H1 (cell line): ENCODE measurements at regions not wholly inside any gene's neighbourhood (a gene's known extent, or its start where the extent isn't known, plus 50 kb on each side); places are given as distances from the start of the nearest gene placed in this dataset.

ENCODE experiments used
- CTCF ChIA-PET: fragments of 300-600 bp; sonication (Branson Sonifier 250); formaldehyde crosslinking; loops from one replicate; lab custom pipeline; 2021; ENCODE audit not compliant: partially characterized antibody; lab: Charles Lee
- POLR2A ChIA-PET: fragments of 300-600 bp; sonication (Branson Sonifier 250); formaldehyde crosslinking; loops from one replicate; lab custom pipeline; 2021; ENCODE audit warnings: inconsistent platforms; ENCODE audit not compliant: partially characterized antibody; lab: Charles Lee
- DNase-seq, 2 experiments: peaks; one replicate each; pipeline versions ENCODE4 v3.0.0 to v3.0.0-alpha.2; 2010 to 2022; ENCODE audit warnings: low spot score in 2 of 2, low read depth in 1 of 2, mixed read lengths in 1 of 2
- FAIRE-seq: peaks from 2 replicates; lab custom pipeline; 2011; peaks lifted over from hg19 to GRCh38; lab: Jason Lieb, UNC
- H2AFZ ChIP-seq: 2 replicates; pipeline ENCODE4 v1.8.1; 2012; ENCODE audit warnings: low read length, inconsistent platforms
- H2AK5ac ChIP-seq: 2 replicates; pipeline ENCODE4 v1.6.1; 2013; ENCODE audit warnings: low read depth, low read length
- H2BK120ac ChIP-seq: replicated peaks from 2 replicates; pipeline ENCODE3; 2013; ENCODE audit warnings: low read depth, low read length, inconsistent platforms
- H2BK12ac ChIP-seq: 2 replicates; pipeline ENCODE4 v1.6.1; 2013; ENCODE audit warnings: low read depth, low read length
- H2BK15ac ChIP-seq: 2 replicates; pipeline ENCODE4 v1.6.1; 2013; ENCODE audit warnings: low read length
- H2BK20ac ChIP-seq: 2 replicates; pipeline ENCODE4 v1.6.1; 2013; ENCODE audit warnings: low read length
- H2BK5ac ChIP-seq: 2 replicates; pipeline ENCODE4 v1.6.1; 2013; ENCODE audit warnings: low read depth, low read length
- H3K14ac ChIP-seq: 2 replicates; pipeline ENCODE4 v1.6.1; 2013; ENCODE audit warnings: inconsistent platforms; ENCODE audit not compliant: insufficient read length
- H3K18ac ChIP-seq: 2 replicates; pipeline ENCODE4 v1.6.1; 2013; ENCODE audit warnings: low read length; ENCODE audit errors: extremely low read depth
- H3K23ac ChIP-seq: 2 replicates; pipeline ENCODE4 v1.6.1; 2013; ENCODE audit warnings: inconsistent platforms; ENCODE audit not compliant: insufficient read length
- H3K23me2 ChIP-seq: 2 replicates; pipeline ENCODE4 v1.6.1; 2013; ENCODE audit warnings: low read depth, low read length
- H3K27ac ChIP-seq: 2 replicates; pipeline ENCODE4 v1.6.1; 2011; ENCODE audit warnings: low read depth, low read length, inconsistent platforms
- H3K27me3 ChIP-seq, 4 experiments: replicated peaks in 1 of 4; 1 replicate in 1 of 4; 2 replicates in 3 of 4; pipeline versions ENCODE4 v1.6.1 to v1.8.1; 2011 to 2013; ENCODE audit warnings: low read length in 3 of 4, mild to moderate bottlenecking in 3 of 4, inconsistent platforms in 2 of 4, mixed read lengths in 2 of 4, moderate library complexity in 1 of 4; ENCODE audit not compliant: control insufficient read depth in 3 of 4, insufficient read depth in 3 of 4; ENCODE audit errors: extremely low read depth in 1 of 4
- H3K36me3 ChIP-seq, 4 experiments: 2 replicates each; pipeline versions ENCODE4 v1.6.1 to v1.8.1; 2011 to 2013; ENCODE audit warnings: mild to moderate bottlenecking in 4 of 4, low read length in 3 of 4, moderate library complexity in 2 of 4, control low read depth in 1 of 4, inconsistent platforms in 1 of 4; ENCODE audit not compliant: insufficient read depth in 4 of 4, control insufficient read depth in 2 of 4
- H3K4ac ChIP-seq: replicated peaks from 2 replicates; pipeline ENCODE3; 2013; ENCODE audit warnings: low read length, low read depth, mixed read lengths, inconsistent platforms; ENCODE audit not compliant: insufficient read length
- H3K4me1 ChIP-seq, 4 experiments: replicated peaks in 1 of 4; 1 replicate in 1 of 4; 2 replicates in 3 of 4; pipeline versions ENCODE4 v1.6.1 to v1.8.1; 2011 to 2013; ENCODE audit warnings: low read length in 3 of 4, inconsistent platforms in 2 of 4, mixed read lengths in 1 of 4; ENCODE audit not compliant: insufficient read depth in 4 of 4, control insufficient read depth in 3 of 4
- H3K4me2 ChIP-seq, 2 experiments: 2 replicates each; pipeline versions ENCODE4 v1.6.1 to v1.8.1; 2011 to 2013; ENCODE audit warnings: low read depth in 2 of 2, low read length in 2 of 2, control low read depth in 1 of 2, inconsistent platforms in 1 of 2, mild to moderate bottlenecking in 1 of 2; ENCODE audit not compliant: insufficient read depth in 1 of 2
- H3K4me3 ChIP-seq, 4 experiments: fragments of 200-600, 300-600 bp in 1 of 4; sonication (generic), shearing (Covaris generic), sonication (Bioruptor Twin) in 1 of 4; 2 replicates each; pipeline versions ENCODE4 v1.5.1 to v1.8.1; 2011 to 2016; ENCODE audit warnings: low read length in 4 of 4, low read depth in 3 of 4, control low read depth in 2 of 4, inconsistent platforms in 2 of 4, mild to moderate bottlenecking in 2 of 4, mixed read lengths in 1 of 4, moderate library complexity in 1 of 4; ENCODE audit not compliant: insufficient read depth in 2 of 4; ENCODE audit errors: extremely low read depth in 1 of 4
- H3K56ac ChIP-seq: replicated peaks from 2 replicates; pipeline ENCODE3; 2013; ENCODE audit warnings: low read depth, mild to moderate bottlenecking, mixed read lengths, low read length, inconsistent platforms; ENCODE audit not compliant: insufficient read length
- H3K79me1 ChIP-seq: 2 replicates; pipeline ENCODE4 v1.6.1; 2013; ENCODE audit warnings: low read depth, low read length, control low read depth
- H3K79me2 ChIP-seq, 2 experiments: 2 replicates each; pipeline versions ENCODE4 v1.6.1 to v1.8.1; 2012 to 2013; ENCODE audit warnings: low read length in 2 of 2, mild to moderate bottlenecking in 2 of 2, inconsistent platforms in 1 of 2; ENCODE audit not compliant: insufficient read depth in 2 of 2, control insufficient read depth in 1 of 2
- H3K9ac ChIP-seq, 4 experiments: replicated peaks in 1 of 4; 1 replicate in 1 of 4; 2 replicates in 3 of 4; pipeline versions ENCODE4 v1.6.1 to v1.8.1; 2011 to 2013; ENCODE audit warnings: low read depth in 3 of 4, low read length in 3 of 4, control low read depth in 2 of 4, mild to moderate bottlenecking in 2 of 4, moderate library complexity in 2 of 4, inconsistent platforms in 1 of 4; ENCODE audit errors: extremely low read depth in 1 of 4
- H3K9me3 ChIP-seq, 2 experiments: 2 replicates each; pipeline versions ENCODE4 v1.6.1 to v1.8.1; 2012 to 2013; ENCODE audit warnings: mild to moderate bottlenecking in 2 of 2, moderate library complexity in 2 of 2, control low read depth in 1 of 2, inconsistent platforms in 1 of 2, low read depth in 1 of 2, low read length in 1 of 2, mixed read lengths in 1 of 2; ENCODE audit not compliant: insufficient read depth in 2 of 2
- H4K20me1 ChIP-seq, 2 experiments: replicated peaks in 1 of 2; 2 replicates each; pipeline versions ENCODE3 to v1.8.1; 2011 to 2013; ENCODE audit warnings: inconsistent platforms in 2 of 2, low read length in 2 of 2, mild to moderate bottlenecking in 1 of 2; ENCODE audit not compliant: insufficient read depth in 2 of 2, control insufficient read depth in 1 of 2
- H4K5ac ChIP-seq: 2 replicates; pipeline ENCODE4 v1.6.1; 2013; ENCODE audit warnings: low read length, low read depth, mixed read lengths, inconsistent platforms; ENCODE audit not compliant: insufficient read length
- H4K8ac ChIP-seq: 2 replicates; pipeline ENCODE4 v1.8.0; 2013; ENCODE audit warnings: mild to moderate bottlenecking, moderate library complexity, low read length, inconsistent platforms; ENCODE audit not compliant: insufficient read depth; ENCODE audit errors: extremely low read depth
- H4K91ac ChIP-seq: replicated peaks from 2 replicates; pipeline ENCODE3; 2013; ENCODE audit warnings: low read length, mixed read lengths, inconsistent platforms; ENCODE audit not compliant: insufficient read length
- FOSL1 ChIP-seq: IDR thresholded peaks from 2 replicates; pipeline ENCODE4 v1.6.1; 2011; ENCODE audit warnings: mild to moderate bottlenecking, low read depth, low read length, moderate library complexity; ENCODE audit not compliant: insufficient read depth
- KDM4A ChIP-seq: IDR thresholded peaks from one replicate; pipeline ENCODE4 v1.7.1; 2012; ENCODE audit warnings: low read depth, mild to moderate bottlenecking, moderate library complexity, low read length, inconsistent platforms; ENCODE audit not compliant: severe bottlenecking
- PHF8 ChIP-seq: fragments of 200-600 bp; sonication (generic); conservative IDR thresholded peaks from 2 replicates; pipeline ENCODE4 v1.7.1; 2012; ENCODE audit warnings: low read depth, mild to moderate bottlenecking, inconsistent platforms, low read length, moderate library complexity
- ZNF274 ChIP-seq: IDR thresholded peaks from 2 replicates; pipeline ENCODE4 v1.7.0; 2012; ENCODE audit warnings: low read length, borderline replicate concordance; ENCODE audit errors: extremely low read depth
- WGBS, 2 experiments: shearing (Covaris generic) in 1 of 2; methylation state at CpG; one replicate each; pipeline versions ENCODE4 v1.1.6 to v1.1.7; 2013 to 2015; ENCODE audit warnings: low lambda C conversion rate in 2 of 2, mixed read lengths in 2 of 2, inconsistent platforms in 1 of 2, low coverage in 1 of 2, missing lambda C conversion rate in 1 of 2; ENCODE audit not compliant: insufficient replicate concordance in 2 of 2, insufficient coverage in 1 of 2, insufficient read length in 1 of 2; ENCODE audit errors: extremely low coverage in 1 of 2, missing lambda C conversion rate in 1 of 2; 5-methylcytosine and 5-hydroxymethylcytosine counted together

DNA sequence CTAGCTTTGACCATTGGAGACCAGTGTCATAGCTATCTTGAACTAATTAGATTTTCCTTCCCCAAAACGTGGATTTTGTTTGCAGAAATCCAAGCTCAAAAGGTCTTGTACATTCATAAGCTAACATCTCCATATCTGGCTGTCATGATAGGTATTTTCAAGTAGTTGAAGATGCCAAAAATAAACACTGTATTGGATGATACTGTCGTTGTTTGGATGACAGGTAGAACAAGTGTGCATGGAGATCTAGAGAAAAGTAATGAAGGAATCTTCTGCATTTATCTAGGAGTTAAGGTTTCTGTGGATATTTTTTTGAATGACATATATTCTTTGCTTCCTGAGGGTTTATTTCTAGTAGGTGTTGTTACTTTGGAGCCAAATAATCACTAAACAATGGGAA is 1696.1 kb downstream of the SI start:
- Histone ChIP-seq H3K9me3 (no peaks in the 10 kb centered on the region), H3K18ac (no peak overlapping the region), H4K5ac (no peak overlapping the region), H2BK15ac (no peak overlapping the region), H3K4me1 (no peaks in the 10 kb centered on the region), H3K4me3 (no peak overlapping the region), H2BK12ac (no peak overlapping the region), H3K36me3 (no peaks in the 10 kb centered on the region), H3K56ac (no peak overlapping the region), H3K9ac (no peak overlapping the region), H2AFZ (no peak overlapping the region), H2BK5ac (no peak overlapping the region), H2BK20ac (no peak overlapping the region), H3K14ac (no peak overlapping the region), H3K23ac (no peak overlapping the region), H3K4me2 (no peak overlapping the region), H3K23me2 (no peaks in the 10 kb centered on the region), H3K4ac (no peak overlapping the region), H2BK120ac (no peak overlapping the region), H3K79me2 (no peaks in the 10 kb centered on the region), H4K20me1 (no peaks in the 10 kb centered on the region), H2AK5ac (no peak overlapping the region), H3K27me3 (no peaks in the 10 kb centered on the region), H4K91ac (no peak overlapping the region), H3K27ac (no peak overlapping the region), H3K79me1 (no peaks in the 10 kb centered on the region), H4K8ac (no peak overlapping the region)
- 90% methylated on average over 2 of the region's 2 CpGs; no CpG with 5 or more reads in 1 of the 2 experiments for WGBS, 2 experiments
- CTCF ChIA-PET: interaction anchor here (0.6 kb wide), 1 partner anchor 383 kb away, joined by 5 read pairs; no protein-coding TSS in a partner anchor
- DNase-seq (no peak), FAIRE-seq (no peak)
- TF ChIP-seq KDM4A (no peak), ZNF274 (no peak), PHF8 (no peak), FOSL1 (no peak)
- POLR2A ChIA-PET: no interaction called here
